ENCODE measurements at regions not wholly inside any gene's neighbourhood (a gene's known extent, or its start where the extent isn't known, plus 50 kb on each side); places are given as distances from the start of the nearest gene placed in this dataset.

DNA sequence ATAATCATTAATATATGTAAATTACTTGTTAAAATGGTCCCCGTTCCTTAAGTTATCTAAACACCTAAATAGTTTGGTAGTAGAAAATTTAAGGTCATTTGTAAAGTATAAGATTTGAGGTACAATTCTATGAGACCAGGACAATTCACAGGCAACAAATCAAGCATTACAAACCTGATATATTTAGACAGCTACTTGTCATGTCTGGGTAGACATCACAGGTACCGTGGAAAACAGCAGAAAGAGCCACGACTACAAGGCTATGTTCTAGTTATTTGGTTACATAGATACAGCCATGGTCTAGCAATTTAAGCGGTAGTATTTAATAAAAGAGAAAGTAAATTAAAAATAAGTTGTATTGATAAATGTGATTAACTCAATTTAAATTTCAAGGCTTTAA lies 393.1 kb upstream of the ID4 start:
- in situ Hi-C loops (cut with MboI; ENCODE audit: low sequenced_read_pairs) (no loop called here), intact Hi-C loops (cut with micrococcal nuclease) (no loop called here), dilution Hi-C loops (cut with HindIII; ENCODE audit: low sequenced_read_pairs, unreplicated experiment) (no loop called here)
- Histone ChIP-seq H4K91ac (ENCODE audit: insufficient read depth, low read depth, low read length) (no peak overlapping the region), H2BK20ac (ENCODE audit: low read depth, low read length) (no peak overlapping the region), H2BK5ac (ENCODE audit: low read depth, low read length, poor library complexity, severe bottlenecking) (no peak overlapping the region), H3K4ac (ENCODE audit: low read depth, low read length) (no peak overlapping the region), H3K9me1 (ENCODE audit: insufficient read depth, low read length) (no peaks in the 10 kb centered on the region), H4K5ac (ENCODE audit: low read depth, low read length) (no peak overlapping the region), H3K4me1 (ENCODE audit: control insufficient read depth, insufficient read depth, low read length) (no peaks in the 10 kb centered on the region), H3K27me3 (ENCODE audit: control insufficient read depth, insufficient read depth, low read length) (no peaks in the 10 kb centered on the region), H3K79me1 (ENCODE audit: low read depth in 1 of 2, low read length in 2 of 2) (no peaks in the 10 kb centered on the region), H3K18ac (ENCODE audit: low read depth, low read length) (no peak overlapping the region), H3K4me2 (ENCODE audit: low read depth, low read length) (no peak overlapping the region), H4K20me1 (ENCODE audit: insufficient read depth, low read length) (no peaks in the 10 kb centered on the region), H3K56ac (ENCODE audit: extremely low read depth, insufficient read depth, low read length) (no peak overlapping the region), H3K23ac (ENCODE audit: low read depth, low read length) (no peak overlapping the region), H3K27ac (ENCODE audit: insufficient read depth, low read length) (no peak overlapping the region), H3K36me3 (ENCODE audit: control insufficient read depth, insufficient read depth, low read length) (no peaks in the 10 kb centered on the region), H2AK5ac (ENCODE audit: low read depth, low read length) (no peak overlapping the region), H3K14ac (replicated peaks; ENCODE audit: low read depth, low read length) (no peak overlapping the region), H3K9me3 (ENCODE audit: control insufficient read depth, insufficient read depth, low read length) (peaks cover 3% of the 10 kb centered on the region; the same call in 1 of the 2 replicates), H2BK120ac (ENCODE audit: low read depth, low read length) (no peak overlapping the region), H3K9ac (ENCODE audit: low read depth, low read length) (no peak overlapping the region), H2AFZ (replicated peaks; ENCODE audit: low read length, poor library complexity) (no peak overlapping the region), H3K4me3 (ENCODE audit: insufficient read depth, low read depth, low read length) (no peak overlapping the region), H4K8ac (ENCODE audit: low read depth in 2 of 2, low read length in 2 of 2) (no peak overlapping the region), H2BK15ac (ENCODE audit: low read depth, low read length) (no peak overlapping the region), H2AK9ac (replicated peaks; ENCODE audit: low read depth, low read length, poor library complexity) (no peak overlapping the region)
- POLR2A ChIA-PET (ENCODE audit: unreplicated experiment): no interaction called here
- no peak for ATAC-seq (ENCODE audit: low read depth)
- no CpG with 5 or more reads among the region's 4 CpGs for WGBS, 2 experiments (ENCODE audit: extremely low coverage in 2 of 2, insufficient read length in 1 of 2)
- no peak for DNase-seq
- CTCF ChIA-PET: no interaction called here
- BruUV-seq (replicated peaks): no TSS peak
- no peak for TF ChIP-seq CEBPB (IDR thresholded peaks at IDR 0.05; ENCODE audit: low read depth, low read length)
- TF ChIP-seq POLR2A (IDR thresholded peaks at IDR 0.05; ENCODE audit: low read depth, low read length): no peak
- TF ChIP-seq, protein P1, sequence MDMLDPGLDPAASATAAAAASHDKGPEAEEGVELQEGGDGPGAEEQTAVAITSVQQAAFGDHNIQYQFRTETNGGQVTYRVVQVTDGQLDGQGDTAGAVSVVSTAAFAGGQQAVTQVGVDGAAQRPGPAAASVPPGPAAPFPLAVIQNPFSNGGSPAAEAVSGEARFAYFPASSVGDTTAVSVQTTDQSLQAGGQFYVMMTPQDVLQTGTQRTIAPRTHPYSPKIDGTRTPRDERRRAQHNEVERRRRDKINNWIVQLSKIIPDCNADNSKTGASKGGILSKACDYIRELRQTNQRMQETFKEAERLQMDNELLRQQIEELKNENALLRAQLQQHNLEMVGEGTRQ (IDR thresholded peaks at IDR 0.05; ENCODE audit: low read depth, low read length): no peak
- no peak for TF ChIP-seq CTCF (conservative IDR thresholded peaks at IDR 0.05; ENCODE audit: low read depth, low read length)
- TF ChIP-seq SMC3 (IDR thresholded peaks at IDR 0.05; ENCODE audit: low read depth, low read length): no peak
- no peak for TF ChIP-seq BHLHE40 (IDR thresholded peaks at IDR 0.05; ENCODE audit: low read depth, low read length)
- no peak for TF ChIP-seq MAZ (IDR thresholded peaks at IDR 0.05; ENCODE audit: borderline replicate concordance, low read depth, low read length)
- TF ChIP-seq, protein P2, sequence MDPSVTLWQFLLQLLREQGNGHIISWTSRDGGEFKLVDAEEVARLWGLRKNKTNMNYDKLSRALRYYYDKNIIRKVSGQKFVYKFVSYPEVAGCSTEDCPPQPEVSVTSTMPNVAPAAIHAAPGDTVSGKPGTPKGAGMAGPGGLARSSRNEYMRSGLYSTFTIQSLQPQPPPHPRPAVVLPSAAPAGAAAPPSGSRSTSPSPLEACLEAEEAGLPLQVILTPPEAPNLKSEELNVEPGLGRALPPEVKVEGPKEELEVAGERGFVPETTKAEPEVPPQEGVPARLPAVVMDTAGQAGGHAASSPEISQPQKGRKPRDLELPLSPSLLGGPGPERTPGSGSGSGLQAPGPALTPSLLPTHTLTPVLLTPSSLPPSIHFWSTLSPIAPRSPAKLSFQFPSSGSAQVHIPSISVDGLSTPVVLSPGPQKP (IDR thresholded peaks at IDR 0.05; ENCODE audit: borderline replicate concordance, low read depth, low read length): no peak

Measured in IMR-90 (cell line).